Neural cell (in vitro differentiated cells): ENCODE measurements at regions not wholly inside any gene's neighbourhood (a gene's known extent, or its start where the extent isn't known, plus 50 kb on each side); places are given as distances from the start of the nearest gene placed in this dataset.

ENCODE experiments used
- H2AFZ ChIP-seq: fragments of 200-600, 300-800 bp; sonication (generic), shearing (Covaris generic); 2 replicates; pipeline ENCODE4 v1.6.0; 2014; ENCODE audit warnings: low read depth, mild to moderate bottlenecking, antibody characterized with exemption, low read length, moderate library complexity
- H3F3A ChIP-seq: fragments of 200-600 bp; shearing (Covaris generic); 2 replicates; pipeline ENCODE4 v1.6.1; 2016; ENCODE audit warnings: mild to moderate bottlenecking, moderate library complexity, mixed read lengths, antibody characterized with exemption, low read length; ENCODE audit not compliant: insufficient read depth, poor library complexity, severe bottlenecking
- H3K27ac ChIP-seq: fragments of 200-600, 300-800 bp; sonication (generic), shearing (Covaris generic); 2 replicates; pipeline ENCODE4 v1.5.1; 2014; ENCODE audit warnings: mild to moderate bottlenecking, low read length, moderate library complexity
- H3K27me3 ChIP-seq: fragments of 300-800, 200-600 bp; sonication (generic), shearing (Covaris generic); 2 replicates; pipeline ENCODE4 v1.6.0; 2014; ENCODE audit warnings: mild to moderate bottlenecking, low read depth, low read length, moderate library complexity; ENCODE audit not compliant: insufficient read depth
- H3K36me3 ChIP-seq: fragments of 300-800, 200-600 bp; sonication (generic), shearing (Covaris generic); 2 replicates; pipeline ENCODE4 v1.5.1; 2014; ENCODE audit warnings: mild to moderate bottlenecking, antibody characterized with exemption, low read length, moderate library complexity; ENCODE audit not compliant: insufficient read depth
- H3K4me2 ChIP-seq: fragments of 300-800, 200-600 bp; sonication (generic), shearing (Covaris generic); 2 replicates; pipeline ENCODE4 v1.6.0; 2014; ENCODE audit warnings: mild to moderate bottlenecking, low read length
- H3K4me3 ChIP-seq: fragments of 300-800, 200-600 bp; sonication (generic), shearing (Covaris generic); 2 replicates; pipeline ENCODE4 v1.5.1; 2014; ENCODE audit warnings: mild to moderate bottlenecking, low read length, moderate library complexity
- H3K79me2 ChIP-seq: fragments of 200-600 bp; shearing (Covaris generic); replicated peaks from 2 replicates; pipeline ENCODE4 v1.6.0; 2014; ENCODE audit warnings: mild to moderate bottlenecking, low read length, moderate library complexity; ENCODE audit not compliant: insufficient read depth
- H3K9ac ChIP-seq: fragments of 300-800, 200-600 bp; sonication (generic), shearing (Covaris generic); 2 replicates; pipeline ENCODE4 v1.6.1; 2016; ENCODE audit warnings: mild to moderate bottlenecking, low read length, mixed read lengths
- H3K9me2 ChIP-seq: fragments of 200-600 bp; shearing (Covaris generic); 2 replicates; pipeline ENCODE4 v1.6.1; 2016; ENCODE audit warnings: mild to moderate bottlenecking, low read length, mixed read lengths; ENCODE audit not compliant: insufficient read depth
- H3K9me3 ChIP-seq: fragments of 200-600, 300-800 bp; sonication (generic), shearing (Covaris generic); 2 replicates; pipeline ENCODE4 v1.6.1; 2016; ENCODE audit warnings: mild to moderate bottlenecking, mixed run types, low read length, moderate library complexity, mixed read lengths
- H4K20me1 ChIP-seq: fragments of 200-600 bp; shearing (Covaris generic); 2 replicates; pipeline ENCODE4 v1.6.1; 2016; ENCODE audit warnings: mild to moderate bottlenecking, mixed run types; ENCODE audit not compliant: insufficient read depth
- EP300 ChIP-seq: fragments of 450-650 bp; conservative IDR thresholded peaks from 2 replicates; pipeline ENCODE4 v1.6.1; 2014; ENCODE audit warnings: antibody characterized with exemption, mild to moderate bottlenecking, moderate library complexity; ENCODE audit not compliant: poor library complexity, severe bottlenecking
- EZH2 ChIP-seq: fragments of 200-600, 300-800 bp; shearing (Covaris generic), sonication (generic); IDR thresholded peaks from 2 replicates; pipeline ENCODE4 v1.6.1; 2014; ENCODE audit warnings: antibody characterized with exemption, low read length, borderline replicate concordance, mild to moderate bottlenecking; ENCODE audit not compliant: insufficient read depth, poor library complexity, severe bottlenecking
- MXI1 ChIP-seq: fragments of 450-650 bp; conservative IDR thresholded peaks from 2 replicates; pipeline ENCODE4 v1.6.1; 2014; ENCODE audit warnings: antibody characterized with exemption, mild to moderate bottlenecking; ENCODE audit not compliant: poor library complexity, severe bottlenecking
- POLR2AphosphoS5 ChIP-seq: IDR thresholded peaks from 2 replicates; pipeline ENCODE4 v1.6.1; 2012
- RAD21 ChIP-seq: fragments of 450-650 bp; conservative IDR thresholded peaks from 2 replicates; pipeline ENCODE4 v1.6.1; 2014; ENCODE audit warnings: antibody characterized with exemption, mild to moderate bottlenecking, moderate library complexity
- TAF1 ChIP-seq: IDR thresholded peaks from 2 replicates; pipeline ENCODE4 v1.6.1; 2012; ENCODE audit warnings: low read depth
- TF ChIP-seq, protein P1 (sequence below): fragments of 450-650 bp; IDR thresholded peaks from 2 replicates; pipeline ENCODE4 v1.5.1; 2014; ENCODE audit warnings: antibody characterized with exemption, mild to moderate bottlenecking, moderate library complexity; ENCODE audit not compliant: poor library complexity, severe bottlenecking
- TF ChIP-seq, protein P2 (sequence below): IDR thresholded peaks from 2 replicates; pipeline ENCODE4 v1.6.1; 2012; ENCODE audit warnings: borderline replicate concordance

DNA sequence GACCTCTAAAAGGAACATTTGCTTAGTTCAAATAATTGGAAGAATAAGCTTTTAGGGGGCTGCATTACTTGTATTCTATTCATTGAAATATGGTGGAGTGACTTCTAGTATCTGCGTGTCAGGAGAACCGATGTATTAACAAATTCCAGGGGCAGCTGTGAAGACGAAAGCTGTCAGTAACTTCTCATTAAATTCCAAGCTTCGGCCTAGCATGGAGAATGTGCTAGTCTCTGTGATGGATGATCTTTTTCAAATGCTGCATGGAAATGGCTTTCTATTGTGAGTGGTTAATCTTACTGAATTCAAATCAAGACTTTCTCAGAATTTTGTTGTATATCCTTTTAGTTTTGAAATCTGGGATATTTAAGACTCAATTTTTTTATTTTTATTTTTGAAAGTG is 429.9 kb downstream of the ADGRL2 start:
- Histone ChIP-seq H3F3A (no peaks in the 10 kb centered on the region), H3K9ac (no peak overlapping the region), H4K20me1 (no peaks in the 10 kb centered on the region), H3K9me2 (no peaks in the 10 kb centered on the region), H3K27ac (no peak overlapping the region), H2AFZ (no peak overlapping the region), H3K27me3 (no peaks in the 10 kb centered on the region), H3K36me3 (no peaks in the 10 kb centered on the region), H3K4me2 (no peak overlapping the region), H3K79me2 (no peaks in the 10 kb centered on the region), H3K9me3 (no peaks in the 10 kb centered on the region), H3K4me3 (no peak overlapping the region)
- TF ChIP-seq POLR2AphosphoS5 (no peak), EZH2 (no peak), EP300 (peak; percentile 27)
- TF ChIP-seq, protein P1, sequence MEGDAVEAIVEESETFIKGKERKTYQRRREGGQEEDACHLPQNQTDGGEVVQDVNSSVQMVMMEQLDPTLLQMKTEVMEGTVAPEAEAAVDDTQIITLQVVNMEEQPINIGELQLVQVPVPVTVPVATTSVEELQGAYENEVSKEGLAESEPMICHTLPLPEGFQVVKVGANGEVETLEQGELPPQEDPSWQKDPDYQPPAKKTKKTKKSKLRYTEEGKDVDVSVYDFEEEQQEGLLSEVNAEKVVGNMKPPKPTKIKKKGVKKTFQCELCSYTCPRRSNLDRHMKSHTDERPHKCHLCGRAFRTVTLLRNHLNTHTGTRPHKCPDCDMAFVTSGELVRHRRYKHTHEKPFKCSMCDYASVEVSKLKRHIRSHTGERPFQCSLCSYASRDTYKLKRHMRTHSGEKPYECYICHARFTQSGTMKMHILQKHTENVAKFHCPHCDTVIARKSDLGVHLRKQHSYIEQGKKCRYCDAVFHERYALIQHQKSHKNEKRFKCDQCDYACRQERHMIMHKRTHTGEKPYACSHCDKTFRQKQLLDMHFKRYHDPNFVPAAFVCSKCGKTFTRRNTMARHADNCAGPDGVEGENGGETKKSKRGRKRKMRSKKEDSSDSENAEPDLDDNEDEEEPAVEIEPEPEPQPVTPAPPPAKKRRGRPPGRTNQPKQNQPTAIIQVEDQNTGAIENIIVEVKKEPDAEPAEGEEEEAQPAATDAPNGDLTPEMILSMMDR = no peak
- TF ChIP-seq, protein P2, sequence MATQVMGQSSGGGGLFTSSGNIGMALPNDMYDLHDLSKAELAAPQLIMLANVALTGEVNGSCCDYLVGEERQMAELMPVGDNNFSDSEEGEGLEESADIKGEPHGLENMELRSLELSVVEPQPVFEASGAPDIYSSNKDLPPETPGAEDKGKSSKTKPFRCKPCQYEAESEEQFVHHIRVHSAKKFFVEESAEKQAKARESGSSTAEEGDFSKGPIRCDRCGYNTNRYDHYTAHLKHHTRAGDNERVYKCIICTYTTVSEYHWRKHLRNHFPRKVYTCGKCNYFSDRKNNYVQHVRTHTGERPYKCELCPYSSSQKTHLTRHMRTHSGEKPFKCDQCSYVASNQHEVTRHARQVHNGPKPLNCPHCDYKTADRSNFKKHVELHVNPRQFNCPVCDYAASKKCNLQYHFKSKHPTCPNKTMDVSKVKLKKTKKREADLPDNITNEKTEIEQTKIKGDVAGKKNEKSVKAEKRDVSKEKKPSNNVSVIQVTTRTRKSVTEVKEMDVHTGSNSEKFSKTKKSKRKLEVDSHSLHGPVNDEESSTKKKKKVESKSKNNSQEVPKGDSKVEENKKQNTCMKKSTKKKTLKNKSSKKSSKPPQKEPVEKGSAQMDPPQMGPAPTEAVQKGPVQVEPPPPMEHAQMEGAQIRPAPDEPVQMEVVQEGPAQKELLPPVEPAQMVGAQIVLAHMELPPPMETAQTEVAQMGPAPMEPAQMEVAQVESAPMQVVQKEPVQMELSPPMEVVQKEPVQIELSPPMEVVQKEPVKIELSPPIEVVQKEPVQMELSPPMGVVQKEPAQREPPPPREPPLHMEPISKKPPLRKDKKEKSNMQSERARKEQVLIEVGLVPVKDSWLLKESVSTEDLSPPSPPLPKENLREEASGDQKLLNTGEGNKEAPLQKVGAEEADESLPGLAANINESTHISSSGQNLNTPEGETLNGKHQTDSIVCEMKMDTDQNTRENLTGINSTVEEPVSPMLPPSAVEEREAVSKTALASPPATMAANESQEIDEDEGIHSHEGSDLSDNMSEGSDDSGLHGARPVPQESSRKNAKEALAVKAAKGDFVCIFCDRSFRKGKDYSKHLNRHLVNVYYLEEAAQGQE = no peak

DNA sequence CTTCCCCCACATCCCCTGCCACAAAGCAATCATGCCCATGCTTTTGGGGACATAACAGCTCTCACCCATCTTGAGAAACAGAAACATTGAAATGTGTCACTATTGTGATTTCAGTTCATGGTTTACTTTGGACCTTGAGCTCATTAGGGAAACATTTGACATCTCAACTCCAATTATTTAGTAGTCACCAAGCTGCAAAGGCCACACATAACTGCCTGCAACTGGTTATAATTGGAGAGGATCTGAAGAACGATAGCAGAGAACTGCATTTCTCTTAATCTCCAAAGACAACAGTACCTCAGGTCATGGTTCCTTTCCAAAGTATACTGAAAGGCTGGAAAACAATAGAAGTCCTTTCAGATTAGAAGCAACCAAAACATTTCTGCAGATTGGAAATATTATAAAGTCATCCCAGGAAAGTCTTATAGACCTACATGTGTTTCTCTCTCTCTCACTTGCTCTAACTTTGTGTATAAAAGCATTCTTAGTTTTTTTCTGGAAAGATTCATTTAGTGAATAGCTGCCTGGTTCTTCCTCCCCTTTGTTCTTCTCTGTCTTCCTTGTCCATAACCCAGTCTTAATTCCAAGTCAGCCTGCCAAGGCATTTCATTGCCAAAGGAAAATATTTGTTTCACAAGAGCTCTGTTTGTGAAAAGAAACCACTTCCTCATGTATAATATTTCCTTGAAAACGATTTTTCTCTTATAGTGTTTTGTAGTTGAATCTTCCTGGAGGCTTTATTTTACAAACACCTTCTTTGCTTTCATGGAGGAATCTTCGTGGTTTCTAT is 426.8 kb downstream of the ADGRL2 start:
- H3K36me3 ChIP-seq = no peaks in the 10 kb centered on the region
- H3K4me3 ChIP-seq = no peak overlapping the region
- no peaks in the 10 kb centered on the region for H3K27me3 ChIP-seq
- no peaks in the 10 kb centered on the region for H4K20me1 ChIP-seq
- H3K9me2 ChIP-seq = no peaks in the 10 kb centered on the region
- H3K9ac ChIP-seq = no peak overlapping the region
- H3F3A ChIP-seq = no peaks in the 10 kb centered on the region
- no peaks in the 10 kb centered on the region for H3K79me2 ChIP-seq
- H3K27ac ChIP-seq = no peak overlapping the region
- no peaks in the 10 kb centered on the region for H3K9me3 ChIP-seq
- no peak overlapping the region for H3K4me2 ChIP-seq
- TF ChIP-seq RAD21 (no peak), EZH2 (no peak), MXI1 (no peak), TAF1 (no peak), POLR2AphosphoS5 (no peak), EP300 (no peak)
- TF ChIP-seq, protein P2 = no peak
- TF ChIP-seq, protein P1 = no peak
- no peak overlapping the region for H2AFZ ChIP-seq
